ENCODE measurements at regions not wholly inside any gene's neighbourhood (a gene's known extent, or its start where the extent isn't known, plus 50 kb on each side); places are given as distances from the start of the nearest gene placed in this dataset.

DNA sequence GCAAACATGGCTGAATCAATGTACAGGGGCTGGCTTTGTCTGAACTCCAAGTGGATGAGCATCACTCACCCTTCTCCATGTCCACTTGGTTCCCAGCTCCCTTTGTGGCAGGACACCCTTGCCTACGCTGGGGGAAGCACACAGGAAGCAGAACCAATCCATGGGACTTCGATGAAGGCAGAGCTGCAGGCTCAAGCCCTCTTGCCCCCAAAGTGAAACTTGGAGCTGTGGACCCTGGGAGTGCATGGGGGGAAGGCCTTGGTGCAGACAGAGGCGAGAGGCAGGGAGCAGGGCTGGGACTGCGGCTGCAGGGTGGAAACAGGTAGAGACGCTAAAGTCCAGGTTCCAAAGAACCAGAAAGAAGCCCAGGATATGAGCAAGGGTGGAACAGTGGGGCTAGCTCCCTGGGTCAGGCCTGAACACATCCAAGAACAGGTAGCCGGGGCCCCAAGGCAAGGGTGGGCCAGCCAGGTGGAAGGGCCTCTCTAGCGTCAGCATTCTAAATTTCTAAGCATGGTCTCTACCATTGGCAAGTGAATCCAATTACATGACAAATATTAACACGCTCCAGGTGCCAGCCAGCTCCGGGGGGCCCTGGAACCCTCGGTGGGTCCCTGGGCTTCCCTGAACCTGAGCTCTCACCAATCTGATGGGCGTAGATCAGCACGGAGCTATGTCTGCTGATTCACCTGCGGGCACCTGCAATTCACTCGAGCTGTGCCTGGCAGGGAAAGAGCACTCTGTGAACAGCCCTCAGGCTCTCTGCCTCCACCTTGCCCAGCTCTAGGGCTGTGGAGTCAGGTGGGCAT lies 532.8 kb downstream of the BRD1 start (continued):
- TF ChIP-seq ZNF19 (tag by site-specific recombination; IDR thresholded peaks at IDR 0.05; ENCODE audit: low read depth) (no peak), ZNF350 (tag by site-specific recombination; IDR thresholded peaks at IDR 0.05) (no peak), ZBTB17 (tag by site-specific recombination; IDR thresholded peaks at IDR 0.05) (no peak), ZBTB7A (tag by site-specific recombination; IDR thresholded peaks at IDR 0.05; ENCODE audit: low read depth) (no peak), ZSCAN16 (tag by site-specific recombination; IDR thresholded peaks at IDR 0.05) (no peak)
- TF ChIP-seq, protein P1, sequence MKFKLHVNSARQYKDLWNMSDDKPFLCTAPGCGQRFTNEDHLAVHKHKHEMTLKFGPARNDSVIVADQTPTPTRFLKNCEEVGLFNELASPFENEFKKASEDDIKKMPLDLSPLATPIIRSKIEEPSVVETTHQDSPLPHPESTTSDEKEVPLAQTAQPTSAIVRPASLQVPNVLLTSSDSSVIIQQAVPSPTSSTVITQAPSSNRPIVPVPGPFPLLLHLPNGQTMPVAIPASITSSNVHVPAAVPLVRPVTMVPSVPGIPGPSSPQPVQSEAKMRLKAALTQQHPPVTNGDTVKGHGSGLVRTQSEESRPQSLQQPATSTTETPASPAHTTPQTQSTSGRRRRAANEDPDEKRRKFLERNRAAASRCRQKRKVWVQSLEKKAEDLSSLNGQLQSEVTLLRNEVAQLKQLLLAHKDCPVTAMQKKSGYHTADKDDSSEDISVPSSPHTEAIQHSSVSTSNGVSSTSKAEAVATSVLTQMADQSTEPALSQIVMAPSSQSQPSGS (tag by site-specific recombination; IDR thresholded peaks at IDR 0.05; ENCODE audit: low read depth) = no peak
- TF ChIP-seq, protein P2, sequence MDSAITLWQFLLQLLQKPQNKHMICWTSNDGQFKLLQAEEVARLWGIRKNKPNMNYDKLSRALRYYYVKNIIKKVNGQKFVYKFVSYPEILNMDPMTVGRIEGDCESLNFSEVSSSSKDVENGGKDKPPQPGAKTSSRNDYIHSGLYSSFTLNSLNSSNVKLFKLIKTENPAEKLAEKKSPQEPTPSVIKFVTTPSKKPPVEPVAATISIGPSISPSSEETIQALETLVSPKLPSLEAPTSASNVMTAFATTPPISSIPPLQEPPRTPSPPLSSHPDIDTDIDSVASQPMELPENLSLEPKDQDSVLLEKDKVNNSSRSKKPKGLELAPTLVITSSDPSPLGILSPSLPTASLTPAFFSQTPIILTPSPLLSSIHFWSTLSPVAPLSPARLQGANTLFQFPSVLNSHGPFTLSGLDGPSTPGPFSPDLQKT (IDR thresholded peaks at IDR 0.05; ENCODE audit: borderline replicate concordance, low read depth, low read length) = no peak
- TF ChIP-seq, protein P3, sequence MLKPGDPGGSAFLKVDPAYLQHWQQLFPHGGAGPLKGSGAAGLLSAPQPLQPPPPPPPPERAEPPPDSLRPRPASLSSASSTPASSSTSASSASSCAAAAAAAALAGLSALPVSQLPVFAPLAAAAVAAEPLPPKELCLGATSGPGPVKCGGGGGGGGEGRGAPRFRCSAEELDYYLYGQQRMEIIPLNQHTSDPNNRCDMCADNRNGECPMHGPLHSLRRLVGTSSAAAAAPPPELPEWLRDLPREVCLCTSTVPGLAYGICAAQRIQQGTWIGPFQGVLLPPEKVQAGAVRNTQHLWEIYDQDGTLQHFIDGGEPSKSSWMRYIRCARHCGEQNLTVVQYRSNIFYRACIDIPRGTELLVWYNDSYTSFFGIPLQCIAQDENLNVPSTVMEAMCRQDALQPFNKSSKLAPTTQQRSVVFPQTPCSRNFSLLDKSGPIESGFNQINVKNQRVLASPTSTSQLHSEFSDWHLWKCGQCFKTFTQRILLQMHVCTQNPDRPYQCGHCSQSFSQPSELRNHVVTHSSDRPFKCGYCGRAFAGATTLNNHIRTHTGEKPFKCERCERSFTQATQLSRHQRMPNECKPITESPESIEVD (tag by site-specific recombination; IDR thresholded peaks at IDR 0.05) = no peak

DNA sequence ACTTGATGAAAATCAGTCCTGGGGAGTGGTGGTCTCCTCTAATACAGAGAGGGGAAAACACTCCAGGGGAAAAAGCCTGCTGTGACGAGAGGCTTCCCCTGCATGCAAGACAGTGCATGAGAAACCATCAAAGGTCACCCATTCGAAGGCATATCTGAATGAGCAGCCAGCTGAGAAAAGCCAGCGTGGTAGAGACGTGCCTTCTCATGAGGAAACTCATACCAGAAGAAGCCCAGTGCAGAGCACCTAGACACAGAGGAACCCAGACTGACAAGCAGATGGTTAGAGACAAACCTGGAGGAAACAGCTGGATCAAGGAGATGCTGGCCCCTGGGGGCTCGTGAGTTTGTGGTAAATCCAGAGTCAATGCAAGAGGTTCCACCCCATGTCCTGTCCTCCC lies 534.8 kb downstream of the BRD1 start:
- Histone ChIP-seq H3K4me1 (ENCODE audit: control insufficient read depth, insufficient read depth, low read length) (no peaks in the 10 kb centered on the region), H3K27ac (ENCODE audit: extremely low read depth, low read depth, low read length) (no peak overlapping the region), H3K4me3 (ENCODE audit: low read depth, low read length) (no peak overlapping the region), H3K9me3 (ENCODE audit: control insufficient read depth, insufficient read depth, low read depth, low read length) (no peaks in the 10 kb centered on the region), H3K36me3 (ENCODE audit: control insufficient read depth in 2 of 2, insufficient read depth in 1 of 2, low read length in 2 of 2) (no peaks in the 10 kb centered on the region)
- TF ChIP-seq, protein P4, sequence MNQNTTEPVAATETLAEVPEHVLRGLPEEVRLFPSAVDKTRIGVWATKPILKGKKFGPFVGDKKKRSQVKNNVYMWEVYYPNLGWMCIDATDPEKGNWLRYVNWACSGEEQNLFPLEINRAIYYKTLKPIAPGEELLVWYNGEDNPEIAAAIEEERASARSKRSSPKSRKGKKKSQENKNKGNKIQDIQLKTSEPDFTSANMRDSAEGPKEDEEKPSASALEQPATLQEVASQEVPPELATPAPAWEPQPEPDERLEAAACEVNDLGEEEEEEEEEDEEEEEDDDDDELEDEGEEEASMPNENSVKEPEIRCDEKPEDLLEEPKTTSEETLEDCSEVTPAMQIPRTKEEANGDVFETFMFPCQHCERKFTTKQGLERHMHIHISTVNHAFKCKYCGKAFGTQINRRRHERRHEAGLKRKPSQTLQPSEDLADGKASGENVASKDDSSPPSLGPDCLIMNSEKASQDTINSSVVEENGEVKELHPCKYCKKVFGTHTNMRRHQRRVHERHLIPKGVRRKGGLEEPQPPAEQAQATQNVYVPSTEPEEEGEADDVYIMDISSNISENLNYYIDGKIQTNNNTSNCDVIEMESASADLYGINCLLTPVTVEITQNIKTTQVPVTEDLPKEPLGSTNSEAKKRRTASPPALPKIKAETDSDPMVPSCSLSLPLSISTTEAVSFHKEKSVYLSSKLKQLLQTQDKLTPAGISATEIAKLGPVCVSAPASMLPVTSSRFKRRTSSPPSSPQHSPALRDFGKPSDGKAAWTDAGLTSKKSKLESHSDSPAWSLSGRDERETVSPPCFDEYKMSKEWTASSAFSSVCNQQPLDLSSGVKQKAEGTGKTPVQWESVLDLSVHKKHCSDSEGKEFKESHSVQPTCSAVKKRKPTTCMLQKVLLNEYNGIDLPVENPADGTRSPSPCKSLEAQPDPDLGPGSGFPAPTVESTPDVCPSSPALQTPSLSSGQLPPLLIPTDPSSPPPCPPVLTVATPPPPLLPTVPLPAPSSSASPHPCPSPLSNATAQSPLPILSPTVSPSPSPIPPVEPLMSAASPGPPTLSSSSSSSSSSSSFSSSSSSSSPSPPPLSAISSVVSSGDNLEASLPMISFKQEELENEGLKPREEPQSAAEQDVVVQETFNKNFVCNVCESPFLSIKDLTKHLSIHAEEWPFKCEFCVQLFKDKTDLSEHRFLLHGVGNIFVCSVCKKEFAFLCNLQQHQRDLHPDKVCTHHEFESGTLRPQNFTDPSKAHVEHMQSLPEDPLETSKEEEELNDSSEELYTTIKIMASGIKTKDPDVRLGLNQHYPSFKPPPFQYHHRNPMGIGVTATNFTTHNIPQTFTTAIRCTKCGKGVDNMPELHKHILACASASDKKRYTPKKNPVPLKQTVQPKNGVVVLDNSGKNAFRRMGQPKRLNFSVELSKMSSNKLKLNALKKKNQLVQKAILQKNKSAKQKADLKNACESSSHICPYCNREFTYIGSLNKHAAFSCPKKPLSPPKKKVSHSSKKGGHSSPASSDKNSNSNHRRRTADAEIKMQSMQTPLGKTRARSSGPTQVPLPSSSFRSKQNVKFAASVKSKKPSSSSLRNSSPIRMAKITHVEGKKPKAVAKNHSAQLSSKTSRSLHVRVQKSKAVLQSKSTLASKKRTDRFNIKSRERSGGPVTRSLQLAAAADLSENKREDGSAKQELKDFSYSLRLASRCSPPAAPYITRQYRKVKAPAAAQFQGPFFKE (tag by site-specific recombination; IDR thresholded peaks at IDR 0.05; ENCODE audit: borderline replicate concordance) = no peak
- TF ChIP-seq ZNF24 (tag by site-specific recombination; IDR thresholded peaks at IDR 0.05) = no peak
- no peak for TF ChIP-seq SP7 (tag by site-specific recombination; IDR thresholded peaks at IDR 0.05)
- TF ChIP-seq SCRT1 (tag by site-specific recombination; IDR thresholded peaks at IDR 0.05; ENCODE audit: borderline replicate concordance) = no peak
- TF ChIP-seq BCL11A (tag by site-specific recombination; IDR thresholded peaks at IDR 0.05; ENCODE audit: low read depth) = no peak
- TF ChIP-seq ZNF10 (tag by site-specific recombination; IDR thresholded peaks at IDR 0.05) = no peak
- TF ChIP-seq GLIS1 (tag by site-specific recombination; IDR thresholded peaks at IDR 0.05) = no peak
- no peak for TF ChIP-seq ZNF701 (tag by site-specific recombination; IDR thresholded peaks at IDR 0.05)
- TF ChIP-seq, protein P5, sequence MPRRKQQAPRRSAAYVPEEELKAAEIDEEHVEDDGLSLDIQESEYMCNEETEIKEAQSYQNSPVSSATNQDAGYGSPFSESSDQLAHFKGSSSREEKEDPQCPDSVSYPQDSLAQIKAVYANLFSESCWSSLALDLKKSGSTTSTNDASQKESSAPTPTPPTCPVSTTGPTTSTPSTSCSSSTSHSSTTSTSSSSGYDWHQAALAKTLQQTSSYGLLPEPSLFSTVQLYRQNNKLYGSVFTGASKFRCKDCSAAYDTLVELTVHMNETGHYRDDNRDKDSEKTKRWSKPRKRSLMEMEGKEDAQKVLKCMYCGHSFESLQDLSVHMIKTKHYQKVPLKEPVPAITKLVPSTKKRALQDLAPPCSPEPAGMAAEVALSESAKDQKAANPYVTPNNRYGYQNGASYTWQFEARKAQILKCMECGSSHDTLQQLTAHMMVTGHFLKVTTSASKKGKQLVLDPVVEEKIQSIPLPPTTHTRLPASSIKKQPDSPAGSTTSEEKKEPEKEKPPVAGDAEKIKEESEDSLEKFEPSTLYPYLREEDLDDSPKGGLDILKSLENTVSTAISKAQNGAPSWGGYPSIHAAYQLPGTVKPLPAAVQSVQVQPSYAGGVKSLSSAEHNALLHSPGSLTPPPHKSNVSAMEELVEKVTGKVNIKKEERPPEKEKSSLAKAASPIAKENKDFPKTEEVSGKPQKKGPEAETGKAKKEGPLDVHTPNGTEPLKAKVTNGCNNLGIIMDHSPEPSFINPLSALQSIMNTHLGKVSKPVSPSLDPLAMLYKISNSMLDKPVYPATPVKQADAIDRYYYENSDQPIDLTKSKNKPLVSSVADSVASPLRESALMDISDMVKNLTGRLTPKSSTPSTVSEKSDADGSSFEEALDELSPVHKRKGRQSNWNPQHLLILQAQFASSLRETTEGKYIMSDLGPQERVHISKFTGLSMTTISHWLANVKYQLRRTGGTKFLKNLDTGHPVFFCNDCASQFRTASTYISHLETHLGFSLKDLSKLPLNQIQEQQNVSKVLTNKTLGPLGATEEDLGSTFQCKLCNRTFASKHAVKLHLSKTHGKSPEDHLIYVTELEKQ (tag by site-specific recombination; IDR thresholded peaks at IDR 0.05; ENCODE audit: borderline replicate concordance) = no peak
- ChIA-PET POLR2A (no interaction called here), CTCF (interaction anchor here (0.8 kb wide), 1 partner anchor 12 kb away, joined by 4 read pairs; no protein-coding TSS in a partner anchor)
